GM21825 (cell line): ENCODE measurements at regions not wholly inside any gene's neighbourhood (a gene's known extent, or its start where the extent isn't known, plus 50 kb on each side); places are given as distances from the start of the nearest gene placed in this dataset.
"Not testable (repeated sequence)": the region's sequence is repeated elsewhere in the genome, so short reads cannot be mapped to it uniquely, and the experiment has no call there.

Source experiments
- ATAC-seq: cut with Tn5 transposase; IDR thresholded peaks from one replicate; pipeline ENCODE4 v1.9.1; 2021; ENCODE audit warnings: mild to moderate bottlenecking, moderate library complexity; ENCODE audit not compliant: unreplicated experiment

- ATAC-seq: no peak
Observed at GRCh38 chr1:58257003-58257402, 289.5 kb downstream of the OMA1 start.

- ATAC-seq: no peak
Observed at GRCh38 chr1:58256546-58256945, 290.0 kb downstream of the OMA1 start.

GRCh38 chr1:58256041-58256440, 290.5 kb downstream of the OMA1 start:
- no peak for ATAC-seq

GRCh38 chr1:58255192-58255591, 291.3 kb downstream of the OMA1 start:
- no peak for ATAC-seq

- ATAC-seq: no peak
Observed at GRCh38 chr1:58251430-58252073, 295.0 kb downstream of the OMA1 start.

- no peak for ATAC-seq
Observed at GRCh38 chr1:58250587-58250948, 296.0 kb downstream of the OMA1 start.

GRCh38 chr1:58249737-58250586, 296.6 kb downstream of the OMA1 start:
- no peak for ATAC-seq

- no peak for ATAC-seq
Observed at GRCh38 chr1:58249388-58249736, 297.2 kb downstream of the OMA1 start.

GRCh38 chr1:58248791-58249190, 297.7 kb downstream of the OMA1 start:
- ATAC-seq: no peak

GRCh38 chr1:58248072-58248471, 298.5 kb downstream of the OMA1 start:
- ATAC-seq: no peak

GRCh38 chr1:58246549-58246948, 300.0 kb downstream of the OMA1 start:
- no peak for ATAC-seq

GRCh38 chr1:58244872-58245271, 301.7 kb downstream of the OMA1 start:
- ATAC-seq: no peak

GRCh38 chr1:58238846-58239245, 307.7 kb downstream of the OMA1 start:
- no peak for ATAC-seq

GRCh38 chr1:58233729-58234128, 312.8 kb downstream of the OMA1 start:
- no peak for ATAC-seq

GRCh38 chr1:58231204-58231603, 315.3 kb downstream of the OMA1 start:
- no peak for ATAC-seq

- no peak for ATAC-seq
Observed at GRCh38 chr1:58227604-58228003, 318.9 kb downstream of the OMA1 start.

GRCh38 chr1:58223522-58223921, 323.0 kb downstream of the OMA1 start:
- ATAC-seq: no peak

- ATAC-seq: no peak
Observed at GRCh38 chr1:58220836-58221472, 325.6 kb downstream of the OMA1 start.

GRCh38 chr1:58216169-58216568, 330.4 kb downstream of the OMA1 start:
- ATAC-seq: not testable (repeated sequence)

- ATAC-seq: no peak
Observed at GRCh38 chr1:58214674-58215073, 331.9 kb downstream of the OMA1 start.

GRCh38 chr1:58211869-58212268, 334.7 kb downstream of the OMA1 start:
- no peak for ATAC-seq

- ATAC-seq: no peak
Observed at GRCh38 chr1:58209575-58209974, 337.0 kb downstream of the OMA1 start.
